ENCODE measurements at regions not wholly inside any gene's neighbourhood (a gene's known extent, or its start where the extent isn't known, plus 50 kb on each side); places are given as distances from the start of the nearest gene placed in this dataset.

DNA sequence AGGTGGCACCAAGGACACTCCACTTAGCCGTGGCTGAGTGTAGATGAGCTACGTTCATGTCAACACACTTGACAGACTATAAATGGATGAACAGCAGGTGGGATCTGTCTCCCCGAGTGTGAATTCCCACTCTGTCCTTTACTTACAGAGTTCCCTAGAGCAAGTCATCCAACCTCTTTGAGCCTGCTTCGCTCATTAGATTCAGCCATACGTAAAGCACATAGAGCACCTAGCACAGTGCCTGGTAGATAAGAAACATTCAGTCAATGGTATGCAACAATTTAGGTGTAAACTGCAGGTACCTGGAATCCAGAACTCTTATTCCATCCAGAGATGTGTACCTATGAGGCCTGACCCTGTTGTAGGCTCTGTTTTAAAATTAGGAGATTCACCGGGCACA, 227.8 kb upstream of the C16orf82 start:
- H3K4me3 ChIP-seq, result no peak overlapping the region
- FAIRE-seq (no peak), ATAC-seq (no peak), DNase-seq (ENCODE audit: extremely low read depth in 1 of 4, low spot score in 3 of 4) (no peak)
- no TSS peak for BruUV-seq (replicated peaks)
- no peak overlapping the region for H2AFZ ChIP-seq (ENCODE audit: low read depth, low read length)
- H3K9ac ChIP-seq (ENCODE audit: insufficient read depth in 1 of 2, low read depth in 2 of 2, low read length in 2 of 2), result no peak overlapping the region
- H4K20me1 ChIP-seq (replicated peaks; ENCODE audit: control insufficient read depth, insufficient read depth, low read length), result no peaks in the 10 kb centered on the region
- no peaks in the 10 kb centered on the region for H3K9me1 ChIP-seq (ENCODE audit: control insufficient read depth, insufficient read depth, low read length)
- WGBS (ENCODE audit: insufficient coverage, low coverage, missing lambda C conversion rate), result 0% methylated on average over 6 of the region's 6 CpGs
- no peaks in the 10 kb centered on the region for H3K4me1 ChIP-seq (replicated peaks in 1 of 2; ENCODE audit: control insufficient read depth in 2 of 2, insufficient read depth in 2 of 2, low read length in 2 of 2)
- no peaks in the 10 kb centered on the region for H3K79me2 ChIP-seq (ENCODE audit: control insufficient read depth, insufficient read depth, low read length)
- in situ Hi-C loops (cut with MboI), result no loop called here
- H3K36me3 ChIP-seq (ENCODE audit: control insufficient read depth, insufficient read depth, low read length), result no peaks in the 10 kb centered on the region
- no peak overlapping the region for H3K4me2 ChIP-seq (ENCODE audit: insufficient read depth, low read length)
- H3K27me3 ChIP-seq (ENCODE audit: control insufficient read depth in 2 of 2, insufficient read depth in 2 of 2, low read length in 2 of 2), result no peaks in the 10 kb centered on the region
- H3K9me3 ChIP-seq (replicated peaks; ENCODE audit: control insufficient read depth, insufficient read depth, low read depth, low read length), result no peaks in the 10 kb centered on the region
- ChIA-PET CTCF (ENCODE audit: low intra/inter-chr PET ratio) (no interaction called here), POLR2A (interaction anchor here (0.6 kb wide), 1 partner anchor 213 kb away, joined by 3 read pairs; no protein-coding TSS in a partner anchor)
- no peak overlapping the region for H3K27ac ChIP-seq (ENCODE audit: extremely low read depth, low read depth, low read length)
- intact Hi-C loops (cut with micrococcal nuclease), result no loop called here
- TF ChIP-seq, protein P1, sequence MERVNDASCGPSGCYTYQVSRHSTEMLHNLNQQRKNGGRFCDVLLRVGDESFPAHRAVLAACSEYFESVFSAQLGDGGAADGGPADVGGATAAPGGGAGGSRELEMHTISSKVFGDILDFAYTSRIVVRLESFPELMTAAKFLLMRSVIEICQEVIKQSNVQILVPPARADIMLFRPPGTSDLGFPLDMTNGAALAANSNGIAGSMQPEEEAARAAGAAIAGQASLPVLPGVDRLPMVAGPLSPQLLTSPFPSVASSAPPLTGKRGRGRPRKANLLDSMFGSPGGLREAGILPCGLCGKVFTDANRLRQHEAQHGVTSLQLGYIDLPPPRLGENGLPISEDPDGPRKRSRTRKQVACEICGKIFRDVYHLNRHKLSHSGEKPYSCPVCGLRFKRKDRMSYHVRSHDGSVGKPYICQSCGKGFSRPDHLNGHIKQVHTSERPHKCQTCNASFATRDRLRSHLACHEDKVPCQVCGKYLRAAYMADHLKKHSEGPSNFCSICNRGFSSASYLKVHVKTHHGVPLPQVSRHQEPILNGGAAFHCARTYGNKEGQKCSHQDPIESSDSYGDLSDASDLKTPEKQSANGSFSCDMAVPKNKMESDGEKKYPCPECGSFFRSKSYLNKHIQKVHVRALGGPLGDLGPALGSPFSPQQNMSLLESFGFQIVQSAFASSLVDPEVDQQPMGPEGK (CRISPR knock-in tag; IDR thresholded peaks at IDR 0.05; ENCODE audit: borderline replicate concordance), result no peak
- TF ChIP-seq BCL6 (CRISPR knock-in tag; IDR thresholded peaks at IDR 0.05), result no peak
- no peak for TF ChIP-seq KDM5B (IDR thresholded peaks at IDR 0.05; ENCODE audit: insufficient replicate concordance, low read depth, low read length)
- TF ChIP-seq TRIM24 (IDR thresholded peaks at IDR 0.05), result no peak
- TF ChIP-seq NCOA1 (IDR thresholded peaks at IDR 0.05; ENCODE audit: low read depth), result no peak
- TF ChIP-seq, protein P2, sequence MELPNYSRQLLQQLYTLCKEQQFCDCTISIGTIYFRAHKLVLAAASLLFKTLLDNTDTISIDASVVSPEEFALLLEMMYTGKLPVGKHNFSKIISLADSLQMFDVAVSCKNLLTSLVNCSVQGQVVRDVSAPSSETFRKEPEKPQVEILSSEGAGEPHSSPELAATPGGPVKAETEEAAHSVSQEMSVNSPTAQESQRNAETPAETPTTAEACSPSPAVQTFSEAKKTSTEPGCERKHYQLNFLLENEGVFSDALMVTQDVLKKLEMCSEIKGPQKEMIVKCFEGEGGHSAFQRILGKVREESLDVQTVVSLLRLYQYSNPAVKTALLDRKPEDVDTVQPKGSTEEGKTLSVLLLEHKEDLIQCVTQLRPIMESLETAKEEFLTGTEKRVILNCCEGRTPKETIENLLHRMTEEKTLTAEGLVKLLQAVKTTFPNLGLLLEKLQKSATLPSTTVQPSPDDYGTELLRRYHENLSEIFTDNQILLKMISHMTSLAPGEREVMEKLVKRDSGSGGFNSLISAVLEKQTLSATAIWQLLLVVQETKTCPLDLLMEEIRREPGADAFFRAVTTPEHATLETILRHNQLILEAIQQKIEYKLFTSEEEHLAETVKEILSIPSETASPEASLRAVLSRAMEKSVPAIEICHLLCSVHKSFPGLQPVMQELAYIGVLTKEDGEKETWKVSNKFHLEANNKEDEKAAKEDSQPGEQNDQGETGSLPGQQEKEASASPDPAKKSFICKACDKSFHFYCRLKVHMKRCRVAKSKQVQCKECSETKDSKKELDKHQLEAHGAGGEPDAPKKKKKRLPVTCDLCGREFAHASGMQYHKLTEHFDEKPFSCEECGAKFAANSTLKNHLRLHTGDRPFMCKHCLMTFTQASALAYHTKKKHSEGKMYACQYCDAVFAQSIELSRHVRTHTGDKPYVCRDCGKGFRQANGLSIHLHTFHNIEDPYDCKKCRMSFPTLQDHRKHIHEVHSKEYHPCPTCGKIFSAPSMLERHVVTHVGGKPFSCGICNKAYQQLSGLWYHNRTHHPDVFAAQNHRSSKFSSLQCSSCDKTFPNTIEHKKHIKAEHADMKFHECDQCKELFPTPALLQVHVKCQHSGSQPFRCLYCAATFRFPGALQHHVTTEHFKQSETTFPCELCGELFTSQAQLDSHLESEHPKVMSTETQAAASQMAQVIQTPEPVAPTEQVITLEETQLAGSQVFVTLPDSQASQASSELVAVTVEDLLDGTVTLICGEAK (IDR thresholded peaks at IDR 0.05), result no peak
- TF ChIP-seq, protein P2 (CRISPR knock-in tag; IDR thresholded peaks at IDR 0.05), result no peak
- TF ChIP-seq, protein P3, sequence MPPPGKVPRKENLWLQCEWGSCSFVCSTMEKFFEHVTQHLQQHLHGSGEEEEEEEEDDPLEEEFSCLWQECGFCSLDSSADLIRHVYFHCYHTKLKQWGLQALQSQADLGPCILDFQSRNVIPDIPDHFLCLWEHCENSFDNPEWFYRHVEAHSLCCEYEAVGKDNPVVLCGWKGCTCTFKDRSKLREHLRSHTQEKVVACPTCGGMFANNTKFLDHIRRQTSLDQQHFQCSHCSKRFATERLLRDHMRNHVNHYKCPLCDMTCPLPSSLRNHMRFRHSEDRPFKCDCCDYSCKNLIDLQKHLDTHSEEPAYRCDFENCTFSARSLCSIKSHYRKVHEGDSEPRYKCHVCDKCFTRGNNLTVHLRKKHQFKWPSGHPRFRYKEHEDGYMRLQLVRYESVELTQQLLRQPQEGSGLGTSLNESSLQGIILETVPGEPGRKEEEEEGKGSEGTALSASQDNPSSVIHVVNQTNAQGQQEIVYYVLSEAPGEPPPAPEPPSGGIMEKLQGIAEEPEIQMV (tag; conservative IDR thresholded peaks at IDR 0.05; ENCODE audit: low read depth), result no peak
- no peak for TF ChIP-seq MCM7 (IDR thresholded peaks at IDR 0.05)
- no peak for TF ChIP-seq MAFK (IDR thresholded peaks at IDR 0.05; ENCODE audit: low read length)
- no peak for TF ChIP-seq POLR2A (conservative IDR thresholded peaks at IDR 0.05)
